GM19372 (cell line): ENCODE measurements at regions not wholly inside any gene's neighbourhood (a gene's known extent, or its start where the extent isn't known, plus 50 kb on each side); places are given as distances from the start of the nearest gene placed in this dataset.

ENCODE experiments used
- ATAC-seq: cut with Tn5 transposase; IDR thresholded peaks from one replicate; pipeline ENCODE4 v1.9.1; 2021; ENCODE audit warnings: mild to moderate bottlenecking, low read depth, moderate library complexity; ENCODE audit not compliant: unreplicated experiment

GRCh38 chr12:126891789-126892188 lies 1375.2 kb upstream of the TMEM132C start:
- no peak for ATAC-seq

GRCh38 chr12:126895951-126896913 lies 1370.7 kb upstream of the TMEM132C start:
- ATAC-seq: no peak

GRCh38 chr12:126897102-126897501 lies 1369.9 kb upstream of the TMEM132C start:
- no peak for ATAC-seq

- no peak for ATAC-seq
Observed at GRCh38 chr12:126897778-126898177, 1369.2 kb upstream of the TMEM132C start.

GRCh38 chr12:126898562-126898961 lies 1368.4 kb upstream of the TMEM132C start:
- no peak for ATAC-seq

- ATAC-seq: no peak
Observed at GRCh38 chr12:126899926-126900792, 1366.8 kb upstream of the TMEM132C start.

- ATAC-seq: no peak
Observed at GRCh38 chr12:126903027-126903876, 1363.7 kb upstream of the TMEM132C start.

- no peak for ATAC-seq
Observed at GRCh38 chr12:126905752-126906151, 1361.2 kb upstream of the TMEM132C start.

- ATAC-seq: no peak
Observed at GRCh38 chr12:126907900-126908764, 1358.8 kb upstream of the TMEM132C start.

- no peak for ATAC-seq
Observed at GRCh38 chr12:126908765-126909142, 1358.2 kb upstream of the TMEM132C start.

- no peak for ATAC-seq
Observed at GRCh38 chr12:126910570-126910969, 1356.4 kb upstream of the TMEM132C start.

GRCh38 chr12:126912111-126912510 lies 1354.9 kb upstream of the TMEM132C start:
- no peak for ATAC-seq

GRCh38 chr12:126914170-126914793 lies 1352.7 kb upstream of the TMEM132C start:
- no peak for ATAC-seq

- no peak for ATAC-seq
Observed at GRCh38 chr12:126915309-126915708, 1351.7 kb upstream of the TMEM132C start.

- ATAC-seq: no peak
Observed at GRCh38 chr12:126926023-126926594, 1340.9 kb upstream of the TMEM132C start.

- ATAC-seq: no peak
Observed at GRCh38 chr12:126930234-126930633, 1336.7 kb upstream of the TMEM132C start.

- ATAC-seq: no peak
Observed at GRCh38 chr12:126932156-126932555, 1334.8 kb upstream of the TMEM132C start.

GRCh38 chr12:126935435-126935834 lies 1331.5 kb upstream of the TMEM132C start:
- ATAC-seq: no peak
